ENCODE measurements at regions not wholly inside any gene's neighbourhood (a gene's known extent, or its start where the extent isn't known, plus 50 kb on each side); places are given as distances from the start of the nearest gene placed in this dataset.

GRCh38 chr18:43876748-43877147 is 599.5 kb upstream of the SYT4 start:
- TF ChIP-seq EZH2 (IDR thresholded peaks at IDR 0.05) (no peak), POLR2AphosphoS5 (IDR thresholded peaks at IDR 0.05; ENCODE audit: borderline replicate concordance, low read depth, low read length) (no peak)

Data from SK-N-MC (cell line).